Prostate gland (tissue), 2 donors: ENCODE measurements at regions not wholly inside any gene's neighbourhood (a gene's known extent, or its start where the extent isn't known, plus 50 kb on each side); places are given as distances from the start of the nearest gene placed in this dataset.

Experiments used
- CTCF ChIP-seq, 4 experiments: fragments of 200-600 bp in 2 of 4; fragments of 450-650 bp in 2 of 4; sonication (generic) in 2 of 4; IDR thresholded peaks; 1 replicate in 3 of 4; 2 replicates in 1 of 4; pipeline ENCODE4 v1.5.1; 2016 to 2019; ENCODE audit warnings: antibody characterized with exemption in 4 of 4, mild to moderate bottlenecking in 2 of 4, moderate library complexity in 2 of 4
- POLR2A ChIP-seq: fragments of 450-650 bp; IDR thresholded peaks from one replicate; pipeline ENCODE4 v1.6.1; 2016; ENCODE audit warnings: antibody characterized with exemption, mild to moderate bottlenecking
- POLR2AphosphoS5 ChIP-seq: sonication (generic); formaldehyde crosslinking; IDR thresholded peaks from one replicate; pipeline ENCODE4 v1.6.1; 2017; ENCODE audit warnings: antibody characterized with exemption

GRCh38 chr2:236790963-236791362 lies 221.3 kb downstream of the ACKR3 start:
- TF ChIP-seq CTCF (IDR thresholded peaks at IDR 0.05): no peak
- no peak for TF ChIP-seq POLR2AphosphoS5
- TF ChIP-seq POLR2A: no peak
